Immature natural killer cell (primary cell): ENCODE measurements at regions not wholly inside any gene's neighbourhood (a gene's known extent, or its start where the extent isn't known, plus 50 kb on each side); places are given as distances from the start of the nearest gene placed in this dataset.

Experiments used
- DNase-seq, 3 donors: peaks; one replicate each; pipeline ENCODE4 v3.0.0; 2022; ENCODE audit warnings: mixed read lengths in 1 of 3
- H3K27ac Mint-ChIP-seq, 6 donors: one replicate each; pipeline ENCODE4 v1.8.0; 2020; ENCODE audit warnings: mixed read lengths in 6 of 6, mild to moderate bottlenecking in 5 of 6, inconsistent platforms in 4 of 6, moderate library complexity in 3 of 6
- H3K27me3 Mint-ChIP-seq, 3 donors: one replicate each; pipeline ENCODE4 v1.8.0; 2020 to 2021; ENCODE audit warnings: low read depth in 3 of 3, mild to moderate bottlenecking in 3 of 3, mixed read lengths in 3 of 3, moderate library complexity in 3 of 3, inconsistent platforms in 1 of 3
- H3K36me3 Mint-ChIP-seq, 3 donors: one replicate each; pipeline ENCODE4 v1.8.0; 2020; ENCODE audit warnings: mixed read lengths in 3 of 3, inconsistent platforms in 2 of 3, mild to moderate bottlenecking in 2 of 3
- H3K4me1 Mint-ChIP-seq, 2 donors: one replicate each; pipeline ENCODE4 v1.8.0; 2020; ENCODE audit warnings: inconsistent platforms in 2 of 2, mild to moderate bottlenecking in 2 of 2, mixed read lengths in 2 of 2, moderate library complexity in 1 of 2
- H3K4me3 Mint-ChIP-seq, 5 donors: one replicate each; pipeline ENCODE4 v1.8.0; 2020; ENCODE audit warnings: mild to moderate bottlenecking in 5 of 5, mixed read lengths in 5 of 5, inconsistent platforms in 3 of 5, moderate library complexity in 3 of 5
- H3K9me3 Mint-ChIP-seq, 6 donors: one replicate each; pipeline ENCODE4 v1.8.0; 2020; ENCODE audit warnings: mild to moderate bottlenecking in 6 of 6, mixed read lengths in 6 of 6, inconsistent platforms in 4 of 6, moderate library complexity in 3 of 6

DNA sequence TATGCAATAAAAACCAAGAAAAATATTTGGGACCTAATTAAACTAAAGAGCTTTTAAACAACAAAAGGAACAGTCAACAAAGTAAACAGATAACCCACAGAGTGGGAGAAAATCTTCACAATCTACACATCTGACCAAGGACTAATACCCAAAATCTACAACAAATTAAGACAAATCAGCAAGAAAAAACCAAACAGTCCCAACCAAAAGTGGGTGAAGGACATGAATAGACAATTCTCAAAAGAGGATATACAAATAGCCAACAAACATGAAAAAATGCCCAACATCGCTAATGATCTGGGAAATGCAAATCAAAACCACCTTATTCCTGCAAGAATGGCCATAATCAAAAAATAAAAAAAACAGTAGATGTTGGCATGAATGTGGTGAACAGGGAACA lies 250.1 kb downstream of the C1D start:
- Mint-ChIP-seq H3K9me3 (peaks cover 7 to 18% (median 10%) of the 10 kb centered on the region in 6 donors), H3K4me3 (no peak overlapping the region), H3K27ac (no peak overlapping the region), H3K4me1 (no peaks in the 10 kb centered on the region), H3K36me3 (peaks cover 0 to 8% (median 0%) of the 10 kb centered on the region in 3 donors), H3K27me3 (peaks cover 0 to 7% (median 7%) of the 10 kb centered on the region in 3 donors)
- DNase-seq = no peak

DNA sequence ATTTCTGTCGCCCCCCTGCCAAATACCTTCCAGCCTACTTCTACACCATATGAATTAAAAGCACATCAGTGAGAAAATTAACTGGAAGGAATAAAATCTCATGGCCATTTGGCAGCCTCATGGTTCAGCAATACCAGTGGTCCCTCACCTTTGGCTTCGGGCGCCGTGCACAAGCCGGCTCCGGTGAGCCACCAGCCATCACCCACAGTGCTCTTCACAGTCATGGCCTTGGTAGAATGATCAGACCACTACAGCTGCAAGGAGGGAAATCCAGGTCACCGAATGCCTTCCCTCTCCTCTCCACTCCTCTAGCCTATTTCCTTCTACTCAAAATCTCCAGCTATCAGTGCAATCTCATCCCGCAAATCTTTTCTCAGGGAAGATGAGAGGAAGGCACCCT lies 239.1 kb downstream of the C1D start:
- Mint-ChIP-seq H3K4me3 (no peak overlapping the region), H3K36me3 (peaks cover 0 to 9% (median 0%) of the 10 kb centered on the region in 3 donors), H3K9me3 (no peaks in the 10 kb centered on the region), H3K4me1 (peaks cover 20 to 24% of the 10 kb centered on the region in 2 donors), H3K27ac (no peak overlapping the region), H3K27me3 (peaks cover 2 to 5% (median 2%) of the 10 kb centered on the region in 3 donors)
- no peak for DNase-seq

GRCh38 chr2:67824186-67824585 lies 238.6 kb downstream of the C1D start:
- H3K4me1 Mint-ChIP-seq = peaks cover 20 to 24% of the 10 kb centered on the region in 2 donors
- no peak for DNase-seq
- H3K4me3 Mint-ChIP-seq = no peak overlapping the region
- H3K27me3 Mint-ChIP-seq = peaks cover 2 to 5% (median 2%) of the 10 kb centered on the region in 3 donors
- no peak overlapping the region for H3K27ac Mint-ChIP-seq
- H3K9me3 Mint-ChIP-seq = no peaks in the 10 kb centered on the region
- H3K36me3 Mint-ChIP-seq = peaks cover 0 to 9% (median 0%) of the 10 kb centered on the region in 3 donors

- DNase-seq = no peak
- Mint-ChIP-seq H3K4me3 (peak overlapping the region in 3 of 5 donors; percentile 49 to 68 (median 57)), H3K36me3 (peaks cover 0 to 9% (median 0%) of the 10 kb centered on the region in 3 donors), H3K4me1 (peaks cover 20 to 24% of the 10 kb centered on the region in 2 donors), H3K9me3 (no peaks in the 10 kb centered on the region), H3K27ac (peak overlapping the region in 5 of 6 donors; percentile 14 to 81 (median 51)), H3K27me3 (peaks cover 2 to 5% (median 2%) of the 10 kb centered on the region in 3 donors)
Observed at GRCh38 chr2:67825476-67825875, 237.3 kb downstream of the C1D start.

DNA sequence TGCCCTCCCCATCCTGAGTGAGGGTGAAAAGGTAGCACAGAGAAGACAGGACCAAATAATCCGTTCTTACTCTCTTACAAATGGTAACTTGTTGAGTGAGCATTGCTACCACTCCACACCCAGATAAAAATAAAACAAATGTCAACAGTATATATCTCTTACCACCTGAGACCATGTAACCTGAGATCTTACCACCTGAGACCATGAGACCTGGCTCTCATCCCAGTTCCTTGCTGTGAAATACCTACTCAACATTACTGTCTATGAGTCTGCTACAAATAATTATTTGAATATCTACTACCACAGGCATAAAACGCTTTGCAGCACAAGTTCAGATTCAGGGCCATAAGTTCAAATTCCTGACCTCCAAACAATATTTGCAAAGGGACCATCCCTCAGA lies 234.7 kb downstream of the C1D start:
- H3K4me1 Mint-ChIP-seq = peaks cover 20 to 24% of the 10 kb centered on the region in 2 donors
- DNase-seq = no peak
- H3K27me3 Mint-ChIP-seq = peaks cover 2 to 3% (median 3%) of the 10 kb centered on the region in 3 donors
- peaks cover 0 to 4% (median 0%) of the 10 kb centered on the region in 6 donors for H3K9me3 Mint-ChIP-seq
- peak overlapping the region in 1 of 5 donors; percentile 12 for H3K4me3 Mint-ChIP-seq
- no peak overlapping the region for H3K27ac Mint-ChIP-seq
- H3K36me3 Mint-ChIP-seq = peaks cover 0 to 9% (median 0%) of the 10 kb centered on the region in 3 donors

GRCh38 chr2:67829470-67829869 lies 233.3 kb downstream of the C1D start:
- peaks cover 0 to 9% (median 0%) of the 10 kb centered on the region in 3 donors for H3K36me3 Mint-ChIP-seq
- peaks cover 20 to 24% of the 10 kb centered on the region in 2 donors for H3K4me1 Mint-ChIP-seq
- H3K27ac Mint-ChIP-seq = no peak overlapping the region
- H3K9me3 Mint-ChIP-seq = peaks cover 0 to 4% (median 0%) of the 10 kb centered on the region in 6 donors
- no peak for DNase-seq
- H3K4me3 Mint-ChIP-seq = no peak overlapping the region
- H3K27me3 Mint-ChIP-seq = peaks cover 0 to 3% (median 1%) of the 10 kb centered on the region in 3 donors

GRCh38 chr2:67833632-67834031 lies 229.2 kb downstream of the C1D start:
- H3K4me1 Mint-ChIP-seq = no peaks in the 10 kb centered on the region
- no peaks in the 10 kb centered on the region for H3K36me3 Mint-ChIP-seq
- no peak for DNase-seq
- peaks cover 0 to 4% (median 0%) of the 10 kb centered on the region in 6 donors for H3K9me3 Mint-ChIP-seq
- H3K27ac Mint-ChIP-seq = no peak overlapping the region
- no peak overlapping the region for H3K4me3 Mint-ChIP-seq
- peaks cover 0 to 1% (median 0%) of the 10 kb centered on the region in 3 donors for H3K27me3 Mint-ChIP-seq

DNA sequence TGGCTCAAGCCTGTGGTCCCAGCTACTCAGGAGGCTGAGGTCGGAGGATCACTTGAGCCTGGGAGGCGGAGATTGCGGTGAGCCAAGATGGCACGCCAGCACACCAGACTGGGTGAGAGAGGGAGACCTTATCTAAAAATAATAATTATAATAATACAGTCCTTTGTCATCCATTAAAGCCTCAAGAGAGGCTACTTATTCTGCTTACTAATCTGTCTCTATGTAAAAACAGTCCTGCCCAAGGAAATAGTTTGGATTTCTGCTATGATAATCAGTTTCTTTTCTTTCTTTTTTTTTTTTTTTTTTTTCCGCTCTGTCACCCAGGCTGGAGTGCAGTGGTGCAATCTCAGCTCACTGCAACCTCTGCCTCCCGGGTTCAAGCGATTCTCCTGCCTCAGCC lies 228.3 kb downstream of the C1D start:
- Mint-ChIP-seq H3K4me1 (no peaks in the 10 kb centered on the region), H3K9me3 (peaks cover 0 to 4% (median 0%) of the 10 kb centered on the region in 6 donors), H3K27me3 (peaks cover 0 to 1% (median 0%) of the 10 kb centered on the region in 3 donors), H3K36me3 (no peaks in the 10 kb centered on the region), H3K4me3 (no peak overlapping the region), H3K27ac (no peak overlapping the region)
- no peak for DNase-seq

DNA sequence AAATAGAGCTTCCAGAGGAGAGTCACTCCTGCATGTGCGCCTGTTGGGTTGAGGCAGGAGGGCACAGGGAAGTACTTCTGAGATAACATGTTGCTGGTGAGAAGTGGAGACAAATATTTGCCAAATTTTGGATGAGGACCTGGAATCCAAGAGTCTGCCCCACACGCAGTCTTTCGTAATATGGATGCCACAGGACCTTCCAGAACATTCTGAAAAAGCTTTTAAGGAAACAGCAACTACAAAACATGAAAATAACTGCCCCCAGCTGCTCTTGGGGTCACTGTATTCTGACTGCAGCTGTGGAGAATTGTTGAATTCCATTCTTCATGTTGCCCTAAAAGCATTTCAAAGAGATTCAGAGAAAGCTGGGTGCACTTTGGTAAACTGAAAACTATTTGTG lies 227.5 kb downstream of the C1D start:
- H3K36me3 Mint-ChIP-seq = no peaks in the 10 kb centered on the region
- H3K9me3 Mint-ChIP-seq = peaks cover 0 to 4% (median 0%) of the 10 kb centered on the region in 6 donors

DNA sequence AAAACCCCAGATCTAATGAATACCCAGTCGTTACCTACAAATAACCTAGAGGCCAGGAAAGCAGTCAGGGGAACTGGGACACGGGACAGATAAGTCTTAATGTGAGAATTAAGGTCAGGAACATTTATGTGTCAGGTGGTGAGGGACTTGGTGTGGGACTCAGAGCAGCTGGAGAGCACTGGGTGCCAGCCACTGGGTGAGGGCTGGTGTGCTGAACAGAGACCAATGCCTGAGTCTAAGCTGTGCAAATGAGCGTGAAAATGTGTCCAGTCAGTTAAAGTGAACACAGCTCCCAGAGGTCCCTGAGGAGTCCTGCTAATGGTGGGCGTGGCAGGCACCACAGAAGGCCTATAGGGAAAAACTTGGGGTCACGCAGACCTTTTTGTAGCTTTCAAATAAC lies 225.9 kb downstream of the C1D start:
- H3K9me3 Mint-ChIP-seq = peaks cover 0 to 4% (median 0%) of the 10 kb centered on the region in 6 donors
- peaks cover 0 to 8% of the 10 kb centered on the region in 2 donors for H3K4me1 Mint-ChIP-seq
- no peak overlapping the region for H3K27ac Mint-ChIP-seq
- no peaks in the 10 kb centered on the region for H3K36me3 Mint-ChIP-seq
- no peak for DNase-seq
- peaks cover 0 to 1% (median 0%) of the 10 kb centered on the region in 3 donors for H3K27me3 Mint-ChIP-seq
- no peak overlapping the region for H3K4me3 Mint-ChIP-seq

More for the DNA sequence above, 227.5 kb downstream of the C1D start:
- Mint-ChIP-seq H3K27ac (no peak overlapping the region), H3K4me3 (no peak overlapping the region), H3K4me1 (peaks cover 0 to 5% of the 10 kb centered on the region in 2 donors), H3K27me3 (peaks cover 0 to 1% (median 0%) of the 10 kb centered on the region in 3 donors)
- no peak for DNase-seq

DNA sequence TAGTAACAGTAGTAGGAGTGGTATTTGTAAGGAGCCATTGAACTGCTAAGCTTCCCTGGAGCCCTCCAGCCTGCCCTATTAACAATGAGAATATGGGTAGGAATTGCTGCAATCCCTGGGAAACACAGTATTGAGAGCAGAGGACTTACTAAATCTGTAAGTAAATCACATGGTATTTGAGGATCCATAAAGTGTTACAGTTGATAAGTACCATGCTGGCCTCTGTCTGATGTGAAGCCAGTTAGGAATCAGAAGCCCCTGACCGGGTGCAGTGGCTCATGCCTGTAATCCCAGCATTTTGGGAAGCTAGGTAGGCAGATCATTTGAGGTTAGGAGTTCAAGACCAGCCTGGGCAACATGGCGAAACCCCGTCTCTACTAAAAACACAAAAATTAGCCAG lies 224.6 kb downstream of the C1D start:
- Mint-ChIP-seq H3K4me3 (no peak overlapping the region), H3K36me3 (no peaks in the 10 kb centered on the region), H3K27ac (no peak overlapping the region), H3K9me3 (no peaks in the 10 kb centered on the region), H3K4me1 (peaks cover 0 to 8% of the 10 kb centered on the region in 2 donors), H3K27me3 (peaks cover 0 to 1% (median 0%) of the 10 kb centered on the region in 3 donors)
- DNase-seq = no peak

- H3K36me3 Mint-ChIP-seq = no peaks in the 10 kb centered on the region
Observed at GRCh38 chr2:67839242-67839641, 223.6 kb downstream of the C1D start.

DNA sequence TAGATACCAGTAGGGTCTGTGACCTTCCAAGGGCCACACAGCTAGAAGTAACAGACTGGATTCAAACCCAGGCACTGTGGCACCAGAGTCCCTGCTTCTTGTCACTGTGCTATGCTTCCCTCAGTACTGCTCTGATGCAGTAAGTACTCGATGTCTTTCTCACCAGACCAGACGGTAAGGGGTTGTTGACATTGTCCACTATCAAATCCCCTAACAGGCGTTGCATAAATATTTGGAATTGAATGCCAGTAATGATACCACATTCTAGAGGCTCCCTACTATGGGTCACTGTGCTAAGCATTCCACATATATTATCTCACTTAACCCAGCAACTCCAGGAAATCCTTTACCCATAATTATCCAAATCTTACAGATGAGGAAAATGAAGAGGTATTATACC lies 223.1 kb downstream of the C1D start:
- H3K4me3 Mint-ChIP-seq = no peak overlapping the region
- H3K36me3 Mint-ChIP-seq = no peaks in the 10 kb centered on the region
- peaks cover 0 to 6% (median 3%) of the 10 kb centered on the region in 3 donors for H3K27me3 Mint-ChIP-seq
- no peaks in the 10 kb centered on the region for H3K9me3 Mint-ChIP-seq
- peaks cover 0 to 8% of the 10 kb centered on the region in 2 donors for H3K4me1 Mint-ChIP-seq
- DNase-seq = no peak
- H3K27ac Mint-ChIP-seq = no peak overlapping the region

More at GRCh38 chr2:67839242-67839641, 223.6 kb downstream of the C1D start:
- Mint-ChIP-seq H3K4me1 (peaks cover 0 to 8% of the 10 kb centered on the region in 2 donors), H3K4me3 (no peak overlapping the region), H3K27me3 (peaks cover 0 to 3% (median 2%) of the 10 kb centered on the region in 3 donors), H3K9me3 (no peaks in the 10 kb centered on the region), H3K27ac (peak overlapping the region in 1 of 6 donors; percentile 2)
- DNase-seq = no peak

- Mint-ChIP-seq H3K4me3 (no peak overlapping the region), H3K36me3 (no peaks in the 10 kb centered on the region), H3K9me3 (no peaks in the 10 kb centered on the region), H3K4me1 (peaks cover 0 to 8% of the 10 kb centered on the region in 2 donors), H3K27ac (no peak overlapping the region), H3K27me3 (peaks cover 0 to 9% (median 3%) of the 10 kb centered on the region in 3 donors)
- peak; percentile 46 to 58 (median 50) for DNase-seq
Observed at GRCh38 chr2:67840460-67841068, 222.2 kb downstream of the C1D start.
